ENCODE measurements at regions not wholly inside any gene's neighbourhood (a gene's known extent, or its start where the extent isn't known, plus 50 kb on each side); places are given as distances from the start of the nearest gene placed in this dataset.

DNA sequence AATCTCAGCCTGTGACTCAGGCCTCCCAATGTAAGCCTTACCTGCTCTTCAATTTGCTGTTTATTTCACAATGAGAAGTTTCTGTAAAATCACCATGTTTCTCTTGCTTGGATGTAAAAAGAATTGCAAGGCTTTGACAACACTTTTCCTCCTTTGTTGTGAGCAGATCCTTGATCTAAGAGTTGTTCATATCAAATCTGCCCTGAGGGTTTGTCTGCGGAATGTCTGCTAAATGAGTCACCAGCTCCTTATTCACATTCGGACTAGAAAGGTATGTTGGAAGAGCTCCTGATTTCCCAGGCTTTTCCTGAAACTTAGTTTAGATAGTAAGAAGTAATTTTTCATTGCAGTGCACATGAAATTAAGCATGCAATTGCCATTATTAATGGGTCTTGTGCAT, 268.2 kb upstream of the TCF4 start (continued):
- TF ChIP-seq, protein P1, sequence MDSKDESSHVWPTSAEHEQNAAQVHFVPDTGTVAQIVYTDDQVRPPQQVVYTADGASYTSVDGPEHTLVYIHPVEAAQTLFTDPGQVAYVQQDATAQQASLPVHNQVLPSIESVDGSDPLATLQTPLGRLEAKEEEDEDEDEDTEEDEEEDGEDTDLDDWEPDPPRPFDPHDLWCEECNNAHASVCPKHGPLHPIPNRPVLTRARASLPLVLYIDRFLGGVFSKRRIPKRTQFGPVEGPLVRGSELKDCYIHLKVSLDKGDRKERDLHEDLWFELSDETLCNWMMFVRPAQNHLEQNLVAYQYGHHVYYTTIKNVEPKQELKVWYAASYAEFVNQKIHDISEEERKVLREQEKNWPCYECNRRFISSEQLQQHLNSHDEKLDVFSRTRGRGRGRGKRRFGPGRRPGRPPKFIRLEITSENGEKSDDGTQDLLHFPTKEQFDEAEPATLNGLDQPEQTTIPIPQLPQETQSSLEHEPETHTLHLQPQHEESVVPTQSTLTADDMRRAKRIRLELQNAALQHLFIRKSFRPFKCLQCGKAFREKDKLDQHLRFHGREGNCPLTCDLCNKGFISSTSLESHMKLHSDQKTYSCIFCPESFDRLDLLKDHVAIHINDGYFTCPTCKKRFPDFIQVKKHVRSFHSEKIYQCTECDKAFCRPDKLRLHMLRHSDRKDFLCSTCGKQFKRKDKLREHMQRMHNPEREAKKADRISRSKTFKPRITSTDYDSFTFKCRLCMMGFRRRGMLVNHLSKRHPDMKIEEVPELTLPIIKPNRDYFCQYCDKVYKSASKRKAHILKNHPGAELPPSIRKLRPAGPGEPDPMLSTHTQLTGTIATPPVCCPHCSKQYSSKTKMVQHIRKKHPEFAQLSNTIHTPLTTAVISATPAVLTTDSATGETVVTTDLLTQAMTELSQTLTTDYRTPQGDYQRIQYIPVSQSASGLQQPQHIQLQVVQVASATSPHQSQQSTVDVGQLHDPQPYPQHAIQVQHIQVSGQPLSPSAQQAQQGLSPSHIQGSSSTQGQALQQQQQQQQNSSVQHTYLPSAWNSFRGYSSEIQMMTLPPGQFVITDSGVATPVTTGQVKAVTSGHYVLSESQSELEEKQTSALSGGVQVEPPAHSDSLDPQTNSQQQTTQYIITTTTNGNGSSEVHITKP (tag by site-specific recombination; IDR thresholded peaks at IDR 0.05) = no peak
- no peak for TF ChIP-seq ZNF16 (tag by site-specific recombination; IDR thresholded peaks at IDR 0.05; ENCODE audit: low read depth)
- TF ChIP-seq ZNF148 (tag by site-specific recombination; IDR thresholded peaks at IDR 0.05; ENCODE audit: borderline replicate concordance) = no peak
- no peak for TF ChIP-seq ZNF600 (tag by site-specific recombination; IDR thresholded peaks at IDR 0.05)
- no peak for TF ChIP-seq ZNF274 (IDR thresholded peaks at IDR 0.05; ENCODE audit: low read length)
- no peak for TF ChIP-seq ZNF274 (tag by site-specific recombination; IDR thresholded peaks at IDR 0.05; ENCODE audit: borderline replicate concordance)
- no peak for TF ChIP-seq ZNF555 (tag by site-specific recombination; conservative IDR thresholded peaks at IDR 0.05)
- no peak for TF ChIP-seq ZNF394 (tag by site-specific recombination; IDR thresholded peaks at IDR 0.05; ENCODE audit: borderline replicate concordance)

GRCh38 chr18:55853268-55853667, 265.3 kb upstream of the TCF4 start:
- Histone ChIP-seq H3K4me1 (ENCODE audit: control insufficient read depth, insufficient read depth, low read length) (0 out of 2 replicates have a peak, but pooled peaks cover 2% of the 10 kb centered on the region), H3K4me3 (ENCODE audit: low read depth, low read length) (no peak overlapping the region), H3K9me3 (ENCODE audit: control insufficient read depth, insufficient read depth, low read depth, low read length) (no peaks in the 10 kb centered on the region), H3K36me3 (ENCODE audit: control insufficient read depth in 2 of 2, insufficient read depth in 1 of 2, low read length in 2 of 2) (no peaks in the 10 kb centered on the region), H3K27ac (ENCODE audit: extremely low read depth, low read depth, low read length) (no peak overlapping the region)
- TF ChIP-seq ZNF211 (tag by site-specific recombination; IDR thresholded peaks at IDR 0.05; ENCODE audit: low read depth) (no peak), ZNF654 (tag by site-specific recombination; IDR thresholded peaks at IDR 0.05; ENCODE audit: low read depth) (no peak), IKZF3 (tag by site-specific recombination; IDR thresholded peaks at IDR 0.05) (no peak), ZNF768 (tag by site-specific recombination; IDR thresholded peaks at IDR 0.05) (no peak), TCF7L2 (IDR thresholded peaks at IDR 0.05; ENCODE audit: borderline replicate concordance, low read depth, low read length) (no peak), ZNF426 (tag by site-specific recombination; IDR thresholded peaks at IDR 0.05) (no peak), ZNF221 (tag by site-specific recombination; IDR thresholded peaks at IDR 0.05; ENCODE audit: borderline replicate concordance) (no peak), KLF8 (tag by site-specific recombination; IDR thresholded peaks at IDR 0.05) (no peak), ZNF747 (tag by site-specific recombination; IDR thresholded peaks at IDR 0.05) (no peak), GLI4 (tag by site-specific recombination; IDR thresholded peaks at IDR 0.05) (no peak), ZNF488 (tag by site-specific recombination; IDR thresholded peaks at IDR 0.05) (no peak), ZNF571 (tag by site-specific recombination; IDR thresholded peaks at IDR 0.05) (no peak), ZSCAN16 (tag by site-specific recombination; IDR thresholded peaks at IDR 0.05) (no peak), ZNF626 (tag by site-specific recombination; IDR thresholded peaks at IDR 0.05) (no peak), ZNF561 (tag by site-specific recombination; IDR thresholded peaks at IDR 0.05; ENCODE audit: borderline replicate concordance) (no peak)
- TF ChIP-seq, protein P2, sequence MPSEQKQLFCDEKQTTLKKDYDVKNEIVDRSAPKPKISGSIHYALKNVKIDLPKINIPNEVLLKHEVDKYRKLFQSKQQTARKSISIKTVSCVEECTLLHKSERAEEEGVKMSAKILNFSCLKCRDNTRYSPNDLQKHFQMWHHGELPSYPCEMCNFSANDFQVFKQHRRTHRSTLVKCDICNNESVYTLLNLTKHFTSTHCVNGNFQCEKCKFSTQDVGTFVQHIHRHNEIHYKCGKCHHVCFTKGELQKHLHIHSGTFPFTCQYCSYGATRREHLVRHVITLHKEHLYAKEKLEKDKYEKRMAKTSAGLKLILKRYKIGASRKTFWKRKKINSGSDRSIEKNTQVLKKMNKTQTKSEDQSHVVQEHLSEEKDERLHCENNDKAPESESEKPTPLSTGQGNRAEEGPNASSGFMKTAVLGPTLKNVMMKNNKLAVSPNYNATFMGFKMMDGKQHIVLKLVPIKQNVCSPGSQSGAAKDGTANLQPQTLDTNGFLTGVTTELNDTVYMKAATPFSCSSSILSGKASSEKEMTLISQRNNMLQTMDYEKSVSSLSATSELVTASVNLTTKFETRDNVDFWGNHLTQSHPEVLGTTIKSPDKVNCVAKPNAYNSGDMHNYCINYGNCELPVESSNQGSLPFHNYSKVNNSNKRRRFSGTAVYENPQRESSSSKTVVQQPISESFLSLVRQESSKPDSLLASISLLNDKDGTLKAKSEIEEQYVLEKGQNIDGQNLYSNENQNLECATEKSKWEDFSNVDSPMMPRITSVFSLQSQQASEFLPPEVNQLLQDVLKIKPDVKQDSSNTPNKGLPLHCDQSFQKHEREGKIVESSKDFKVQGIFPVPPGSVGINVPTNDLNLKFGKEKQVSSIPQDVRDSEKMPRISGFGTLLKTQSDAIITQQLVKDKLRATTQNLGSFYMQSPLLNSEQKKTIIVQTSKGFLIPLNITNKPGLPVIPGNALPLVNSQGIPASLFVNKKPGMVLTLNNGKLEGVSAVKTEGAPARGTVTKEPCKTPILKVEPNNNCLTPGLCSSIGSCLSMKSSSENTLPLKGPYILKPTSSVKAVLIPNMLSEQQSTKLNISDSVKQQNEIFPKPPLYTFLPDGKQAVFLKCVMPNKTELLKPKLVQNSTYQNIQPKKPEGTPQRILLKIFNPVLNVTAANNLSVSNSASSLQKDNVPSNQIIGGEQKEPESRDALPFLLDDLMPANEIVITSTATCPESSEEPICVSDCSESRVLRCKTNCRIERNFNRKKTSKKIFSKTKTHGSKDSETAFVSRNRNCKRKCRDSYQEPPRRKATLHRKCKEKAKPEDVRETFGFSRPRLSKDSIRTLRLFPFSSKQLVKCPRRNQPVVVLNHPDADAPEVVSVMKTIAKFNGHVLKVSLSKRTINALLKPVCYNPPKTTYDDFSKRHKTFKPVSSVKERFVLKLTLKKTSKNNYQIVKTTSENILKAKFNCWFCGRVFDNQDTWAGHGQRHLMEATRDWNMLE (tag by site-specific recombination; conservative IDR thresholded peaks at IDR 0.05; ENCODE audit: low read depth) = no peak
- CTCF ChIA-PET = interaction anchor here (0.6 kb wide), 2 partner anchors 335 to 637 kb away, joined by 4 to 5 read pairs; no protein-coding TSS in a partner anchor
- POLR2A ChIA-PET = no interaction called here
